Activated gamma-delta T cell (primary cell): ENCODE measurements at regions not wholly inside any gene's neighbourhood (a gene's known extent, or its start where the extent isn't known, plus 50 kb on each side); places are given as distances from the start of the nearest gene placed in this dataset.
"Not testable (repeated sequence)": the region's sequence is repeated elsewhere in the genome, so short reads cannot be mapped to it uniquely, and the experiment has no call there.

Source experiments
- DNase-seq: peaks from one replicate; lab custom pipeline; 2025; lab: John Stamatoyannopoulos, UW

GRCh38 chr20:50329981-50330503 is 139.4 kb downstream of the CEBPB start:
- DNase-seq: no peak

- DNase-seq: no peak
Observed at GRCh38 chr20:50330504-50331313, 140.1 kb downstream of the CEBPB start.

GRCh38 chr20:50331469-50332363 is 141.1 kb downstream of the CEBPB start:
- DNase-seq: no peak

- no peak for DNase-seq
Observed at GRCh38 chr20:50332491-50332980, 141.9 kb downstream of the CEBPB start.

GRCh38 chr20:50333131-50333670 is 142.6 kb downstream of the CEBPB start:
- DNase-seq: no peak

- no peak for DNase-seq
Observed at GRCh38 chr20:50333812-50334211, 143.2 kb downstream of the CEBPB start.

- DNase-seq: not testable (repeated sequence)
Observed at GRCh38 chr20:50334512-50334911, 143.9 kb downstream of the CEBPB start.

GRCh38 chr20:50335105-50335504 is 144.5 kb downstream of the CEBPB start:
- no peak for DNase-seq

GRCh38 chr20:50335866-50336265 is 145.2 kb downstream of the CEBPB start:
- DNase-seq: no peak

GRCh38 chr20:50336661-50337060 is 146.0 kb downstream of the CEBPB start:
- no peak for DNase-seq

- DNase-seq: no peak
Observed at GRCh38 chr20:50337521-50338466, 147.2 kb downstream of the CEBPB start.

- DNase-seq: no peak
Observed at GRCh38 chr20:50338479-50339391, 148.1 kb downstream of the CEBPB start.

GRCh38 chr20:50339466-50339901 is 148.9 kb downstream of the CEBPB start:
- DNase-seq: no peak

- no peak for DNase-seq
Observed at GRCh38 chr20:50340541-50340940, 149.9 kb downstream of the CEBPB start.

- no peak for DNase-seq
Observed at GRCh38 chr20:50341050-50341449, 150.4 kb downstream of the CEBPB start.

GRCh38 chr20:50341880-50342637 is 151.4 kb downstream of the CEBPB start:
- DNase-seq: no peak

GRCh38 chr20:50342638-50343102 is 152.0 kb downstream of the CEBPB start:
- DNase-seq: no peak

GRCh38 chr20:50343125-50343489 is 152.5 kb downstream of the CEBPB start:
- no peak for DNase-seq
